Urinary bladder (tissue), 3 donors: ENCODE measurements at regions not wholly inside any gene's neighbourhood (a gene's known extent, or its start where the extent isn't known, plus 50 kb on each side); places are given as distances from the start of the nearest gene placed in this dataset.

ENCODE experiments used
- DNase-seq: peaks from one replicate; pipeline ENCODE4 v3.0.0-alpha.2; 2015; ENCODE audit errors: extremely low spot score
- H3K27ac ChIP-seq: one replicate; pipeline ENCODE4 v1.5.1; 2013; ENCODE audit warnings: low read depth, mild to moderate bottlenecking, moderate library complexity
- H3K36me3 ChIP-seq: one replicate; pipeline ENCODE4 v1.6.1; 2013; ENCODE audit warnings: mild to moderate bottlenecking, moderate library complexity; ENCODE audit not compliant: insufficient read depth
- H3K4me1 ChIP-seq: one replicate; pipeline ENCODE4 v1.6.1; 2013; ENCODE audit warnings: mild to moderate bottlenecking, moderate library complexity; ENCODE audit not compliant: insufficient read depth
- H3K4me3 ChIP-seq: one replicate; pipeline ENCODE4 v1.5.1; 2013; ENCODE audit warnings: low read depth, low read length
- WGBS: extraction: QIAGEN DNeasy Blood & Tissue Kit; methylation state at CpG from one replicate; pipeline ENCODE4 v1.1.7; 2013; 5-methylcytosine and 5-hydroxymethylcytosine counted together
- donor health status: healthy with polysubstance abuse.
- donor health status: healthy.

- Histone ChIP-seq H3K36me3 (no peaks in the 10 kb centered on the region), H3K4me3 (no peak overlapping the region), H3K27ac (no peak overlapping the region), H3K4me1 (no peaks in the 10 kb centered on the region)
- no peak for DNase-seq
- WGBS = 87% methylated on average over 5 of the region's 5 CpGs
Measured at GRCh38 chr14:97444248-97444647, 647.1 kb downstream of the VRK1 start.

- WGBS = 71% methylated on average over 7 of the region's 7 CpGs
- Histone ChIP-seq H3K27ac (no peak overlapping the region), H3K4me1 (no peaks in the 10 kb centered on the region), H3K4me3 (no peak overlapping the region), H3K36me3 (no peaks in the 10 kb centered on the region)
- DNase-seq = no peak
Measured at GRCh38 chr14:97445367-97445766, 648.2 kb downstream of the VRK1 start.

GRCh38 chr14:97446087-97446486 is 648.9 kb downstream of the VRK1 start:
- no peaks in the 10 kb centered on the region for H3K4me1 ChIP-seq
- H3K36me3 ChIP-seq = no peaks in the 10 kb centered on the region
- no peak overlapping the region for H3K27ac ChIP-seq
- 86% methylated on average over 4 of the region's 4 CpGs for WGBS
- DNase-seq = no peak
- H3K4me3 ChIP-seq = no peak overlapping the region

GRCh38 chr14:97452314-97452713 is 655.1 kb downstream of the VRK1 start:
- Histone ChIP-seq H3K4me1 (no peaks in the 10 kb centered on the region), H3K27ac (no peak overlapping the region), H3K4me3 (no peak overlapping the region), H3K36me3 (no peaks in the 10 kb centered on the region)
- DNase-seq = no peak

GRCh38 chr14:97453991-97454390 is 656.8 kb downstream of the VRK1 start:
- Histone ChIP-seq H3K27ac (no peak overlapping the region), H3K4me3 (no peak overlapping the region), H3K36me3 (no peaks in the 10 kb centered on the region), H3K4me1 (no peaks in the 10 kb centered on the region)
- WGBS = 66% methylated on average over 2 of the region's 2 CpGs
- DNase-seq = no peak

GRCh38 chr14:97456462-97456861 is 659.3 kb downstream of the VRK1 start:
- Histone ChIP-seq H3K4me3 (no peak overlapping the region), H3K4me1 (no peaks in the 10 kb centered on the region), H3K27ac (no peak overlapping the region), H3K36me3 (no peaks in the 10 kb centered on the region)
- 73% methylated on average over 9 of the region's 9 CpGs for WGBS
- no peak for DNase-seq

- Histone ChIP-seq H3K36me3 (no peaks in the 10 kb centered on the region), H3K27ac (no peak overlapping the region), H3K4me3 (no peak overlapping the region), H3K4me1 (no peaks in the 10 kb centered on the region)
- 50% methylated on average over 4 of the region's 4 CpGs for WGBS
- DNase-seq = no peak
Measured at GRCh38 chr14:97456958-97457357, 659.8 kb downstream of the VRK1 start.

- no peak overlapping the region for H3K27ac ChIP-seq
- no peaks in the 10 kb centered on the region for H3K36me3 ChIP-seq
- no peaks in the 10 kb centered on the region for H3K4me1 ChIP-seq
- H3K4me3 ChIP-seq = no peak overlapping the region
- WGBS = 64% methylated on average over 16 of the region's 16 CpGs
- DNase-seq = no peak
Measured at GRCh38 chr14:97457575-97458085, 660.4 kb downstream of the VRK1 start.

- 18% methylated on average over 9 of the region's 9 CpGs for WGBS
- no peak for DNase-seq
Measured at GRCh38 chr14:97458255-97458654, 661.1 kb downstream of the VRK1 start.

GRCh38 chr14:97458661-97459579 is 661.7 kb downstream of the VRK1 start:
- H3K4me1 ChIP-seq = no peaks in the 10 kb centered on the region
- no peak overlapping the region for H3K27ac ChIP-seq
- no peak for DNase-seq
- 10% methylated on average over 33 of the region's 33 CpGs for WGBS
- H3K4me3 ChIP-seq = peak overlapping the region; percentile 15
- H3K36me3 ChIP-seq = no peaks in the 10 kb centered on the region

More at GRCh38 chr14:97458255-97458654, 661.1 kb downstream of the VRK1 start:
- no peak overlapping the region for H3K27ac ChIP-seq
- H3K4me3 ChIP-seq = no peak overlapping the region
- H3K4me1 ChIP-seq = no peaks in the 10 kb centered on the region
- H3K36me3 ChIP-seq = no peaks in the 10 kb centered on the region

- no peak for DNase-seq
- H3K4me3 ChIP-seq = no peak overlapping the region
- WGBS = 72% methylated on average over 2 of the region's 2 CpGs
Measured at GRCh38 chr14:97462081-97462480, 664.9 kb downstream of the VRK1 start.

GRCh38 chr14:97468220-97468619 is 671.0 kb downstream of the VRK1 start:
- 54% methylated on average over 6 of the region's 6 CpGs for WGBS
- H3K27ac ChIP-seq = no peak overlapping the region
- H3K36me3 ChIP-seq = no peaks in the 10 kb centered on the region
- no peak for DNase-seq
- H3K4me3 ChIP-seq = no peak overlapping the region
- no peaks in the 10 kb centered on the region for H3K4me1 ChIP-seq

More at GRCh38 chr14:97462081-97462480, 664.9 kb downstream of the VRK1 start:
- Histone ChIP-seq H3K4me1 (no peaks in the 10 kb centered on the region), H3K27ac (no peak overlapping the region), H3K36me3 (no peaks in the 10 kb centered on the region)

GRCh38 chr14:97477353-97477752 is 680.2 kb downstream of the VRK1 start:
- Histone ChIP-seq H3K4me1 (no peaks in the 10 kb centered on the region), H3K36me3 (no peaks in the 10 kb centered on the region), H3K27ac (no peak overlapping the region), H3K4me3 (no peak overlapping the region)
- no peak for DNase-seq
- 64% methylated on average over 4 of the region's 4 CpGs for WGBS

- H3K36me3 ChIP-seq = no peaks in the 10 kb centered on the region
- H3K4me3 ChIP-seq = no peak overlapping the region
- WGBS = 71% methylated on average over 10 of the region's 10 CpGs
- H3K4me1 ChIP-seq = no peaks in the 10 kb centered on the region
- H3K27ac ChIP-seq = no peak overlapping the region
- no peak for DNase-seq
Measured at GRCh38 chr14:97485201-97485600, 688.0 kb downstream of the VRK1 start.
